ENCODE measurements at regions not wholly inside any gene's neighbourhood (a gene's known extent, or its start where the extent isn't known, plus 50 kb on each side); places are given as distances from the start of the nearest gene placed in this dataset.

DNA sequence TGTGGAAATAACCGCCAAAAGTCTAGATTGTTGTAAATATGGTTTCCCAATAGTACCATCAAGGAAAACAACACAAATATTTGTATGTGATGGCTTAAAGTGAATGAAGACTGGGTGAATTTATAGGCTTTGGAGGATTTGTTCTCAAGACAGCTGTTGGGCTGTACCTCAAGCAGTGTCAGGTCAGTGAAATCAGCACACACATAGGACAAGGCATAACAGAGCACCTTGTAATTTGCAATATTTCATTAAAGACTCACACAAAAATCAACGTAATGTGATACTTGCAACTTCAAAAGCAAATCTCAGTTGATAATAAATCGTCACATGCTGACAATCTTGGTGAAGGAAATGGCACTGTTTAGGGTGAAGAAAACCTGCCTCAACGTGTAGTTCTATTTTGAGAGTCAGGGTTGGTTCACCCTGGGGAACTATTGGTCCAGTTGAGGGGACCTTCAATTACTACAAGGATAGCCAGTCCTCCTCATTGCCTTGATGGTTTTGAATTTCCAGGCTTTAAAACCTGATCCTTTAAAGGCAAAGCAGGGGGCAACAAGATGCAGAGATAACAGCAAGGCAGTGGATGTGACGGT lies 126.8 kb upstream of the ST6GAL2 start:
- no peak for DNase-seq (ENCODE audit: low read depth)
- H3K4me3 ChIP-seq (ENCODE audit: low read length) = no peak overlapping the region
- TF ChIP-seq CTCF (IDR thresholded peaks at IDR 0.05; ENCODE audit: insufficient read depth, low read depth, low read length, missing control alignments) = no peak

DNA sequence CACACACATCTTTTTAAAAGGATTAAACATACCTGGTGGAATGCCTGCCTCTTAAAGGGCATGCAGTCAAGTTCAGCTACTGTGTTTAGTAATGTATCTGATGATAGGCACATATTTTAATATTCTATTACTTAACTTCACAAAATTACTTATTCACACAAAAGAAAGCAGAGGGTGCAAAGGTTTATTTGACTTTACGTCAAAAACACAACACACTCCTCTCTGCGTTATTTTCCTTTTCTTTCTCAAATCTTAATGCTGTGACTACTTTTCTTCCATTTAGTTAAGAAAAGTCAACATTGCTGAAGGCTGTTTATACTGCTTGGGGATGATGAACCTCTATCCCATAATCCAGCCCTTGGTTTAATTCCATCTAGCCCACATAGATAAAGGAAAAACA lies 127.9 kb upstream of the ST6GAL2 start:
- TF ChIP-seq CTCF (IDR thresholded peaks at IDR 0.05; ENCODE audit: insufficient read depth, low read depth, low read length, missing control alignments) = no peak
- no peak for DNase-seq (ENCODE audit: low read depth)
- H3K4me3 ChIP-seq (ENCODE audit: low read length) = no peak overlapping the region

- TF ChIP-seq CTCF (IDR thresholded peaks at IDR 0.05; ENCODE audit: insufficient read depth, low read depth, low read length, missing control alignments) = no peak
- DNase-seq (ENCODE audit: low read depth) = no peak
- H3K4me3 ChIP-seq (ENCODE audit: low read length) = no peak overlapping the region
Measured at GRCh38 chr2:107018366-107018765, 132.4 kb upstream of the ST6GAL2 start.

DNA sequence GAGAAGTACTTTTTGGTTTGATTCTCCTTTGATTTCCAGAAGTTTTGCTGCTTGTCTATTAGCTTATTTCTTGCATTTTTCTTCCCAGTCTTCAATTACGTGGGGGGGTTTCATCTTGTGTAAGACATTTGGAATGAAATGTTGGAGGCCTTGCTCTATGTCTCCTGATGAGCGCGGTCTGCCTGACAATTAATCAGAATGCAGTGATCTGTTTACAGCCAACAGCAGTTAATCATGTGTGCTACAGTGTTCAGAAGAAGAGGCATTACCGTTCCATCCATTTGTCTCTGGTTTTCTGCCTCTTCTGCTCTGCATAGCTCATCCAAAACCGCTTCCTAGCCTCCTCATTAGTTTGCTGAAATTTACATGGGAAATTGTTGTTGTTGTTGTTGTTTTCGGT lies 134.4 kb upstream of the ST6GAL2 start:
- no peak overlapping the region for H3K4me3 ChIP-seq (ENCODE audit: low read length)
- DNase-seq (ENCODE audit: low read depth) = no peak
- TF ChIP-seq CTCF (IDR thresholded peaks at IDR 0.05; ENCODE audit: insufficient read depth, low read depth, low read length, missing control alignments) = no peak

DNA sequence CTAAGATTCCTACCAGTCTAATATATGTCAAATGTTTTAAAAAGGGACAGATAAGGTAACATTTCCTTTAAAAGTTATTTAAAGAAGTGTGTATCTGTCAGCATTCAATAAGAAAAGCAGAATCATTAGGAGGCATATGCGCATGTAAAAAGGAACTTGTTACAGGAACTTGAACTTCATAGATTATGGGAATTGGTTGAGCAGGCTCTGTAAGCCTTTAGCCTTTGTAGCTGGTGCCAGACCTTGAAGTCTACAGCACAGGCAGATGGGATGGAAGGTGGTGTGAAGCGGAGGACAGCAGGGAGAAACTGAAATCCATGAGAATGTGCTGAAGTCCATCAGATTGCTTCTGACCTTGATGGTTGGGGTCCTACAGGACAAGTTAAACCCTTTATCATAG lies 138.3 kb upstream of the ST6GAL2 start:
- H3K4me3 ChIP-seq (ENCODE audit: low read length) = no peak overlapping the region
- no peak for TF ChIP-seq CTCF (IDR thresholded peaks at IDR 0.05; ENCODE audit: insufficient read depth, low read depth, low read length, missing control alignments)
- DNase-seq (ENCODE audit: low read depth) = no peak

DNA sequence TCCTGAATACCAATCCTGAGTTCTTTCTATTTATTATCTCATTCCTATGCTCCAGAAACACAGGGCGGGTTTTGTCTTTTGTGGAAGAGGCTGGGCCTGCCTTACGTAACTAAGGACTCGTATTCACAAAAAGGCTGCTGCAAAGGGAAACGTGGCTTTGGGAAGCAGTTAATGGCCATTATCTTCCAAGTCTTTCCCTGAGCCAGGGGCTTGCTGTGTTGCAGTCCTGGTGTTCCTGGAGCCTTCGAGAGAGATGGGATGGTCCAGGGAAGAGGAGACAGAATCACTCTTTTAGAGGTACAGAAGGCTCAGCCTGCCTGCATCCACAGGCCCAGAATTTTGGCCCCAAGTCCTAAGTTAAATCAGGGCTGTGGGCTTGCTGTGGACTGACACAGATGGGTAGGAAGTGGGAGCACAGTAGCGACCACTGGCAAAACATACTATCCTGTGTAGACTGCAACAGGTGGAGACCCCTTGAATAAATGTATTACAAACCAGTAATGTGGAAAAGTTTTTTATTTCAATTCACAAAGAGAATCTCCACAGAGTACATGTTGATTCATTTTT lies 139.4 kb upstream of the ST6GAL2 start:
- no peak for TF ChIP-seq CTCF (IDR thresholded peaks at IDR 0.05; ENCODE audit: insufficient read depth, low read depth, low read length, missing control alignments)
- no peak for DNase-seq (ENCODE audit: low read depth)

GRCh38 chr2:107025869-107026380 lies 140.0 kb upstream of the ST6GAL2 start:
- TF ChIP-seq CTCF (IDR thresholded peaks at IDR 0.05; ENCODE audit: insufficient read depth, low read depth, low read length, missing control alignments) = no peak
- no peak for DNase-seq (ENCODE audit: low read depth)
- H3K4me3 ChIP-seq (ENCODE audit: low read length) = no peak overlapping the region

More for the DNA sequence above, 139.4 kb upstream of the ST6GAL2 start:
- H3K4me3 ChIP-seq (ENCODE audit: low read length) = no peak overlapping the region

Measured in epithelial cell of esophagus (primary cell).